H1 (cell line): ENCODE measurements at regions not wholly inside any gene's neighbourhood (a gene's known extent, or its start where the extent isn't known, plus 50 kb on each side); places are given as distances from the start of the nearest gene placed in this dataset.

Experiments used
- CTCF ChIA-PET: fragments of 300-600 bp; sonication (Branson Sonifier 250); formaldehyde crosslinking; loops from one replicate; lab custom pipeline; 2021; ENCODE audit not compliant: partially characterized antibody; lab: Charles Lee
- POLR2A ChIA-PET: fragments of 300-600 bp; sonication (Branson Sonifier 250); formaldehyde crosslinking; loops from one replicate; lab custom pipeline; 2021; ENCODE audit warnings: inconsistent platforms; ENCODE audit not compliant: partially characterized antibody; lab: Charles Lee
- DNase-seq, 2 experiments: peaks; one replicate each; pipeline versions ENCODE4 v3.0.0 to v3.0.0-alpha.2; 2010 to 2022; ENCODE audit warnings: low spot score in 2 of 2, low read depth in 1 of 2, mixed read lengths in 1 of 2
- FAIRE-seq: peaks from 2 replicates; lab custom pipeline; 2011; peaks lifted over from hg19 to GRCh38; lab: Jason Lieb, UNC
- H2AFZ ChIP-seq: 2 replicates; pipeline ENCODE4 v1.8.1; 2012; ENCODE audit warnings: low read length, inconsistent platforms
- H2AK5ac ChIP-seq: 2 replicates; pipeline ENCODE4 v1.6.1; 2013; ENCODE audit warnings: low read depth, low read length
- H2BK120ac ChIP-seq: replicated peaks from 2 replicates; pipeline ENCODE3; 2013; ENCODE audit warnings: low read depth, low read length, inconsistent platforms
- H2BK12ac ChIP-seq: 2 replicates; pipeline ENCODE4 v1.6.1; 2013; ENCODE audit warnings: low read depth, low read length
- H2BK15ac ChIP-seq: 2 replicates; pipeline ENCODE4 v1.6.1; 2013; ENCODE audit warnings: low read length
- H2BK20ac ChIP-seq: 2 replicates; pipeline ENCODE4 v1.6.1; 2013; ENCODE audit warnings: low read length
- H2BK5ac ChIP-seq: 2 replicates; pipeline ENCODE4 v1.6.1; 2013; ENCODE audit warnings: low read depth, low read length
- H3K14ac ChIP-seq: 2 replicates; pipeline ENCODE4 v1.6.1; 2013; ENCODE audit warnings: inconsistent platforms; ENCODE audit not compliant: insufficient read length
- H3K18ac ChIP-seq: 2 replicates; pipeline ENCODE4 v1.6.1; 2013; ENCODE audit warnings: low read length; ENCODE audit errors: extremely low read depth
- H3K23ac ChIP-seq: 2 replicates; pipeline ENCODE4 v1.6.1; 2013; ENCODE audit warnings: inconsistent platforms; ENCODE audit not compliant: insufficient read length
- H3K23me2 ChIP-seq: 2 replicates; pipeline ENCODE4 v1.6.1; 2013; ENCODE audit warnings: low read depth, low read length
- H3K27ac ChIP-seq: 2 replicates; pipeline ENCODE4 v1.6.1; 2011; ENCODE audit warnings: low read depth, low read length, inconsistent platforms
- H3K27me3 ChIP-seq, 4 experiments: replicated peaks in 1 of 4; 1 replicate in 1 of 4; 2 replicates in 3 of 4; pipeline versions ENCODE4 v1.6.1 to v1.8.1; 2011 to 2013; ENCODE audit warnings: low read length in 3 of 4, mild to moderate bottlenecking in 3 of 4, inconsistent platforms in 2 of 4, mixed read lengths in 2 of 4, moderate library complexity in 1 of 4; ENCODE audit not compliant: control insufficient read depth in 3 of 4, insufficient read depth in 3 of 4; ENCODE audit errors: extremely low read depth in 1 of 4
- H3K36me3 ChIP-seq, 4 experiments: 2 replicates each; pipeline versions ENCODE4 v1.6.1 to v1.8.1; 2011 to 2013; ENCODE audit warnings: mild to moderate bottlenecking in 4 of 4, low read length in 3 of 4, moderate library complexity in 2 of 4, control low read depth in 1 of 4, inconsistent platforms in 1 of 4; ENCODE audit not compliant: insufficient read depth in 4 of 4, control insufficient read depth in 2 of 4
- H3K4ac ChIP-seq: replicated peaks from 2 replicates; pipeline ENCODE3; 2013; ENCODE audit warnings: low read length, low read depth, mixed read lengths, inconsistent platforms; ENCODE audit not compliant: insufficient read length
- H3K4me1 ChIP-seq, 4 experiments: replicated peaks in 1 of 4; 1 replicate in 1 of 4; 2 replicates in 3 of 4; pipeline versions ENCODE4 v1.6.1 to v1.8.1; 2011 to 2013; ENCODE audit warnings: low read length in 3 of 4, inconsistent platforms in 2 of 4, mixed read lengths in 1 of 4; ENCODE audit not compliant: insufficient read depth in 4 of 4, control insufficient read depth in 3 of 4
- H3K4me2 ChIP-seq, 2 experiments: 2 replicates each; pipeline versions ENCODE4 v1.6.1 to v1.8.1; 2011 to 2013; ENCODE audit warnings: low read depth in 2 of 2, low read length in 2 of 2, control low read depth in 1 of 2, inconsistent platforms in 1 of 2, mild to moderate bottlenecking in 1 of 2; ENCODE audit not compliant: insufficient read depth in 1 of 2
- H3K4me3 ChIP-seq, 4 experiments: fragments of 200-600, 300-600 bp in 1 of 4; sonication (generic), shearing (Covaris generic), sonication (Bioruptor Twin) in 1 of 4; 2 replicates each; pipeline versions ENCODE4 v1.5.1 to v1.8.1; 2011 to 2016; ENCODE audit warnings: low read length in 4 of 4, low read depth in 3 of 4, control low read depth in 2 of 4, inconsistent platforms in 2 of 4, mild to moderate bottlenecking in 2 of 4, mixed read lengths in 1 of 4, moderate library complexity in 1 of 4; ENCODE audit not compliant: insufficient read depth in 2 of 4; ENCODE audit errors: extremely low read depth in 1 of 4
- H3K56ac ChIP-seq: replicated peaks from 2 replicates; pipeline ENCODE3; 2013; ENCODE audit warnings: low read depth, mild to moderate bottlenecking, mixed read lengths, low read length, inconsistent platforms; ENCODE audit not compliant: insufficient read length
- H3K79me1 ChIP-seq: 2 replicates; pipeline ENCODE4 v1.6.1; 2013; ENCODE audit warnings: low read depth, low read length, control low read depth
- H3K79me2 ChIP-seq, 2 experiments: 2 replicates each; pipeline versions ENCODE4 v1.6.1 to v1.8.1; 2012 to 2013; ENCODE audit warnings: low read length in 2 of 2, mild to moderate bottlenecking in 2 of 2, inconsistent platforms in 1 of 2; ENCODE audit not compliant: insufficient read depth in 2 of 2, control insufficient read depth in 1 of 2
- H3K9ac ChIP-seq, 4 experiments: replicated peaks in 1 of 4; 1 replicate in 1 of 4; 2 replicates in 3 of 4; pipeline versions ENCODE4 v1.6.1 to v1.8.1; 2011 to 2013; ENCODE audit warnings: low read depth in 3 of 4, low read length in 3 of 4, control low read depth in 2 of 4, mild to moderate bottlenecking in 2 of 4, moderate library complexity in 2 of 4, inconsistent platforms in 1 of 4; ENCODE audit errors: extremely low read depth in 1 of 4
- H3K9me3 ChIP-seq, 2 experiments: 2 replicates each; pipeline versions ENCODE4 v1.6.1 to v1.8.1; 2012 to 2013; ENCODE audit warnings: mild to moderate bottlenecking in 2 of 2, moderate library complexity in 2 of 2, control low read depth in 1 of 2, inconsistent platforms in 1 of 2, low read depth in 1 of 2, low read length in 1 of 2, mixed read lengths in 1 of 2; ENCODE audit not compliant: insufficient read depth in 2 of 2
- H4K20me1 ChIP-seq, 2 experiments: replicated peaks in 1 of 2; 2 replicates each; pipeline versions ENCODE3 to v1.8.1; 2011 to 2013; ENCODE audit warnings: inconsistent platforms in 2 of 2, low read length in 2 of 2, mild to moderate bottlenecking in 1 of 2; ENCODE audit not compliant: insufficient read depth in 2 of 2, control insufficient read depth in 1 of 2
- H4K5ac ChIP-seq: 2 replicates; pipeline ENCODE4 v1.6.1; 2013; ENCODE audit warnings: low read length, low read depth, mixed read lengths, inconsistent platforms; ENCODE audit not compliant: insufficient read length
- H4K8ac ChIP-seq: 2 replicates; pipeline ENCODE4 v1.8.0; 2013; ENCODE audit warnings: mild to moderate bottlenecking, moderate library complexity, low read length, inconsistent platforms; ENCODE audit not compliant: insufficient read depth; ENCODE audit errors: extremely low read depth
- H4K91ac ChIP-seq: replicated peaks from 2 replicates; pipeline ENCODE3; 2013; ENCODE audit warnings: low read length, mixed read lengths, inconsistent platforms; ENCODE audit not compliant: insufficient read length
- ATF3 ChIP-seq: IDR thresholded peaks from 2 replicates; pipeline ENCODE4 v1.6.1; 2011; ENCODE audit warnings: low read depth, mild to moderate bottlenecking, low read length; ENCODE audit not compliant: insufficient read depth
- BRCA1 ChIP-seq: IDR thresholded peaks from 2 replicates; pipeline ENCODE4 v1.6.1; 2012; ENCODE audit warnings: low read depth, low read length, improper control_type of control experiment
- CEBPB ChIP-seq: IDR thresholded peaks from 2 replicates; pipeline ENCODE4 v1.6.1; 2012; ENCODE audit warnings: low read depth, low read length
- E2F6 ChIP-seq: IDR thresholded peaks from 2 replicates; pipeline ENCODE4 v1.6.1; 2012; ENCODE audit warnings: inconsistent platforms
- EP300 ChIP-seq, 2 experiments: IDR thresholded peaks; 1 replicate in 1 of 2; 2 replicates in 1 of 2; pipeline ENCODE4 v1.6.1; 2011 to 2012; ENCODE audit warnings: low read depth in 2 of 2, low read length in 2 of 2, mild to moderate bottlenecking in 2 of 2, borderline replicate concordance in 1 of 2, inconsistent platforms in 1 of 2, moderate library complexity in 1 of 2
- KDM5A ChIP-seq: fragments of 200-600 bp; IDR thresholded peaks from 2 replicates; pipeline ENCODE4 v1.7.1; 2012; ENCODE audit warnings: mild to moderate bottlenecking, low read length, inconsistent platforms, mixed read lengths
- RAD21 ChIP-seq, 2 experiments: IDR thresholded peaks in 1 of 2; conservative IDR thresholded peaks in 1 of 2; 2 replicates each; pipeline ENCODE4 v1.6.1; 2011; ENCODE audit warnings: low read depth in 2 of 2, low read length in 2 of 2, improper control_type of control experiment in 1 of 2, inconsistent platforms in 1 of 2, mild to moderate bottlenecking in 1 of 2, moderate library complexity in 1 of 2
- RXRA ChIP-seq: IDR thresholded peaks from 2 replicates; pipeline ENCODE4 v1.6.1; 2011; ENCODE audit warnings: low read depth, mild to moderate bottlenecking, low read length, moderate library complexity; ENCODE audit not compliant: insufficient read depth
- SAP30 ChIP-seq: fragments of 300-600 bp; sonication (generic); IDR thresholded peaks from 2 replicates; pipeline ENCODE4 v1.7.1; 2012; ENCODE audit warnings: low read length, moderate library complexity, mild to moderate bottlenecking, inconsistent platforms; ENCODE audit not compliant: insufficient read depth, insufficient replicate concordance
- SIN3A ChIP-seq, 2 experiments: IDR thresholded peaks in 1 of 2; conservative IDR thresholded peaks in 1 of 2; 2 replicates each; pipeline ENCODE4 v1.6.1; 2011 to 2012; ENCODE audit warnings: low read length in 2 of 2, improper control_type of control experiment in 1 of 2, low read depth in 1 of 2, mild to moderate bottlenecking in 1 of 2
- YY1 ChIP-seq: IDR thresholded peaks from 2 replicates; pipeline ENCODE4 v1.6.1; 2011; ENCODE audit warnings: low read depth, mild to moderate bottlenecking, low read length
- WGBS, 2 experiments: shearing (Covaris generic) in 1 of 2; methylation state at CpG; one replicate each; pipeline versions ENCODE4 v1.1.6 to v1.1.7; 2013 to 2015; ENCODE audit warnings: low lambda C conversion rate in 2 of 2, mixed read lengths in 2 of 2, inconsistent platforms in 1 of 2, low coverage in 1 of 2, missing lambda C conversion rate in 1 of 2; ENCODE audit not compliant: insufficient replicate concordance in 2 of 2, insufficient coverage in 1 of 2, insufficient read length in 1 of 2; ENCODE audit errors: extremely low coverage in 1 of 2, missing lambda C conversion rate in 1 of 2; 5-methylcytosine and 5-hydroxymethylcytosine counted together

DNA sequence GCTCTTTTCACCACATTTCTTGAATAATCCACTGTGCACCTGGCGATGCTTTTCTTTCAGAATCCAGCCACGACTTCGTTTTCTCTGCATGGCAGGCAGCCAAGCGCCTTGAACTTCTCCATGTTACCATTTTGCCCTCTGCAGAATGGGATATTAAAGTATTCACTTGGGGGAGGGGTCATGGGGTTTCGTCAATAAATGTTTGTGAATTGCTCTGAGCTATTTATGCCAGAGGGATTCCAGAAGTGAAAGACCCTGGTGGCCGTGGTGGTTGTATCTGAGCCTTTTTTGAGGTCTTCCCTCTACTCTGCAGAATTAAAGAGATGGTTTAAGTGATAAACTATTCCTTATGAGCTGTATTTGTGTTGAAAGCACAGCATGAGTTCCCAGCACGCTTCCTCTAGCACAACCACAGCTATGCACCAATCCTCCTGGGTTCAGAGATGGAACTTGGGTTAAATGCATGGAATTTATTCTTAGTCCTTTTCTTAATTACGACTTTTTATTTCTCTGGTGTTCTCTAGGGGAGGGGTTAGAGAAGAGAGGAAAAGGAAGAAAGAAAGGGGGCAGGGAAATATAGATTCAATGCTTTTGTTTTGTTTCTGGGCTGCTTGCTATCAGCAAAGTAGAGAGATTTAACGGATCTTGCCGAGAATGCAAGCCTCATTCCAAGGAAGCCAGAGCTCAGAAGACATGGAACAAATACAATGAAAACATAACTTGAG is 478.2 kb upstream of the TNC start:
- Histone ChIP-seq H2BK5ac (no peak overlapping the region), H3K36me3 (no peaks in the 10 kb centered on the region), H2BK12ac (no peak overlapping the region), H3K27me3 (no peaks in the 10 kb centered on the region), H4K5ac (no peak overlapping the region), H3K18ac (no peak overlapping the region), H4K8ac (no peak overlapping the region), H2AFZ (no peak overlapping the region), H3K9me3 (no peaks in the 10 kb centered on the region), H3K23ac (no peak overlapping the region), H3K9ac (no peak overlapping the region), H3K56ac (no peak overlapping the region), H3K27ac (no peak overlapping the region), H3K4me3 (no peak overlapping the region), H3K79me1 (no peaks in the 10 kb centered on the region), H2BK15ac (no peak overlapping the region), H3K79me2 (no peaks in the 10 kb centered on the region), H3K14ac (no peak overlapping the region), H4K20me1 (no peaks in the 10 kb centered on the region), H3K4me2 (no peak overlapping the region), H2BK120ac (no peak overlapping the region), H3K4ac (no peak overlapping the region), H2BK20ac (no peak overlapping the region), H3K23me2 (peaks cover 2% of the 10 kb centered on the region; the same call in 1 of the 2 replicates), H4K91ac (no peak overlapping the region), H2AK5ac (no peak overlapping the region), H3K4me1 (peaks cover 2 to 8% (median 4%) of the 10 kb centered on the region in 4 experiments; a peak in 3 of 7 replicates)
- ChIA-PET POLR2A (no interaction called here), CTCF (interaction anchor here (0.6 to 5.3 kb wide), 7 partner anchors 9 to 1068 kb away, joined by 3 to 55 read pairs (median 3); no protein-coding TSS in a partner anchor)
- no peak for FAIRE-seq
- no peak for DNase-seq
- 64% methylated on average over 10 of the region's 10 CpGs; no CpG with 5 or more reads in 1 of the 2 experiments for WGBS, 2 experiments
- TF ChIP-seq RXRA: no peak
- TF ChIP-seq SAP30: no peak
- TF ChIP-seq CEBPB: no peak
- TF ChIP-seq RAD21 (IDR thresholded peaks at IDR 0.05 in 1 of 2, conservative IDR thresholded peaks at IDR 0.05 in 1 of 2; ENCODE audit: low read depth in 2 of 2, low read length in 2 of 2): no peak
- no peak for TF ChIP-seq ATF3
- TF ChIP-seq SIN3A (conservative IDR thresholded peaks at IDR 0.05 in 1 of 2, IDR thresholded peaks at IDR 0.05 in 1 of 2; ENCODE audit: low read depth in 1 of 2, low read length in 2 of 2): no peak
- TF ChIP-seq YY1: no peak
- TF ChIP-seq EP300 (IDR thresholded peaks at IDR 0.05; ENCODE audit: borderline replicate concordance in 1 of 2, low read depth in 2 of 2, low read length in 2 of 2): no peak
- TF ChIP-seq E2F6: no peak
- TF ChIP-seq KDM5A: no peak
- TF ChIP-seq BRCA1: no peak
